Left lung (tissue), 4 donors: ENCODE measurements at regions not wholly inside any gene's neighbourhood (a gene's known extent, or its start where the extent isn't known, plus 50 kb on each side); places are given as distances from the start of the nearest gene placed in this dataset.
"Not testable (repeated sequence)": the region's sequence is repeated elsewhere in the genome, so short reads cannot be mapped to it uniquely, and the experiment has no call there.

Experiments
- ATAC-seq: fragments of 200-7000 bp; cut with Tn5 transposase; one replicate; pipeline ENCODE4 v1.9.1; 2020; ENCODE audit warnings: moderate library complexity
- DNase-seq, 4 donors: peaks; one replicate each; pipeline ENCODE4 v3.0.0-alpha.2; 2013 to 2020
- H3K27ac ChIP-seq, 2 donors: fragments of 200-600 bp; sonication (generic) in 1 of 2; one replicate each; pipeline versions ENCODE4 v1.5.0 to v1.8.0; 2020 to 2021
- H3K27me3 ChIP-seq, 2 donors: fragments of 200-600 bp; sonication (generic) in 1 of 2; one replicate each; pipeline versions ENCODE4 v1.5.0 to v1.8.0; 2020 to 2021
- H3K36me3 ChIP-seq, 2 donors: fragments of 200-600 bp; sonication (generic) in 1 of 2; one replicate each; pipeline versions ENCODE4 v1.5.0 to v1.8.0; 2020 to 2021
- H3K4me1 ChIP-seq, 2 donors: fragments of 200-600 bp; one replicate each; pipeline ENCODE4 v1.8.0; 2021
- H3K4me3 ChIP-seq, 2 donors: fragments of 200-600 bp; sonication (generic) in 1 of 2; one replicate each; pipeline versions ENCODE4 v1.5.0 to v1.8.0; 2020 to 2021; ENCODE audit warnings: mild to moderate bottlenecking in 1 of 2
- H3K9me3 ChIP-seq, 2 donors: fragments of 200-600 bp; sonication (generic) in 1 of 2; one replicate each; pipeline versions ENCODE4 v1.5.0 to v1.8.0; 2020 to 2021
- CTCF ChIP-seq, 2 donors: fragments of 200-600 bp; sonication (generic) in 1 of 2; IDR thresholded peaks; one replicate each; pipeline versions ENCODE4 v1.5.0 to v1.8.0; 2021; ENCODE audit warnings: antibody characterized with exemption in 2 of 2
- intact Hi-C, 2 donors: fragments of 100-400 bp; cut with DNase I; formaldehyde crosslinking; loops; one replicate each; pipeline versions ENCODE4 v1.11.2 to v1.14.2; 2022
- donor health status: DM: no; HTN: yes; CAD: no.
- donor health status: DM: no; HTN: no; CAD: no.

GRCh38 chr20:4470375-4470774, 215.9 kb upstream of the PRNP start:
- no peak for DNase-seq
- peaks cover 0 to 4% of the 10 kb centered on the region in 2 donors for H3K27me3 ChIP-seq
- ATAC-seq, result peak; percentile 73

GRCh38 chr20:4469910-4470309, 216.3 kb upstream of the PRNP start:
- DNase-seq (no peak), ATAC-seq (peak; percentile 39)
- Histone ChIP-seq H3K9me3 (no peaks in the 10 kb centered on the region), H3K4me3 (no peak overlapping the region), H3K27ac (no peak overlapping the region), H3K27me3 (peaks cover 0 to 4% of the 10 kb centered on the region in 2 donors), H3K4me1 (no peaks in the 10 kb centered on the region), H3K36me3 (no peaks in the 10 kb centered on the region)
- intact Hi-C loops, result no loop called here
- no peak for TF ChIP-seq CTCF (IDR thresholded peaks at IDR 0.05)

More at GRCh38 chr20:4470375-4470774, 215.9 kb upstream of the PRNP start:
- no peaks in the 10 kb centered on the region for H3K36me3 ChIP-seq
- no peak for TF ChIP-seq CTCF (IDR thresholded peaks at IDR 0.05)
- H3K9me3 ChIP-seq, result no peaks in the 10 kb centered on the region
- no peak overlapping the region for H3K27ac ChIP-seq
- no peaks in the 10 kb centered on the region for H3K4me1 ChIP-seq
- intact Hi-C loops, result no loop called here
- no peak overlapping the region for H3K4me3 ChIP-seq

- Histone ChIP-seq H3K27ac (no peak overlapping the region), H3K9me3 (no peaks in the 10 kb centered on the region), H3K36me3 (no peaks in the 10 kb centered on the region), H3K27me3 (no peaks in the 10 kb centered on the region), H3K4me3 (no peak overlapping the region), H3K4me1 (no peaks in the 10 kb centered on the region)
- no peak for ATAC-seq
- DNase-seq, result no peak
- intact Hi-C loops, result no loop called here
- TF ChIP-seq CTCF (IDR thresholded peaks at IDR 0.05), result no peak
These were observed 218.1 kb upstream of the PRNP start for GRCh38 chr20:4468114-4468513.

- no peak for TF ChIP-seq CTCF (IDR thresholded peaks at IDR 0.05)
- DNase-seq, result no peak
- Histone ChIP-seq H3K9me3 (no peaks in the 10 kb centered on the region), H3K4me1 (no peaks in the 10 kb centered on the region), H3K27ac (no peak overlapping the region), H3K27me3 (no peaks in the 10 kb centered on the region), H3K36me3 (no peaks in the 10 kb centered on the region), H3K4me3 (no peak overlapping the region)
- no peak for ATAC-seq
- intact Hi-C loops, result no loop called here
These were observed 216.9 kb upstream of the ADRA1D start for GRCh38 chr20:4465855-4466545.

GRCh38 chr20:4465212-4465611, 216.1 kb upstream of the ADRA1D start:
- TF ChIP-seq CTCF (IDR thresholded peaks at IDR 0.05), result no peak
- intact Hi-C loops, result no loop called here
- H3K27ac ChIP-seq, result no peak overlapping the region
- ATAC-seq (no peak), DNase-seq (no peak)
- no peaks in the 10 kb centered on the region for H3K27me3 ChIP-seq
- no peaks in the 10 kb centered on the region for H3K9me3 ChIP-seq
- no peaks in the 10 kb centered on the region for H3K36me3 ChIP-seq
- no peak overlapping the region for H3K4me3 ChIP-seq
- no peaks in the 10 kb centered on the region for H3K4me1 ChIP-seq

- not testable (repeated sequence) for DNase-seq
These were observed 213.7 kb upstream of the ADRA1D start for GRCh38 chr20:4462801-4463200.

More at GRCh38 chr20:4462801-4463200, 213.7 kb upstream of the ADRA1D start:
- H3K27me3 ChIP-seq, H3K4me1 ChIP-seq, intact Hi-C loops, H3K9me3 ChIP-seq, H3K27ac ChIP-seq, H3K36me3 ChIP-seq, H3K4me3 ChIP-seq: not testable (repeated sequence)
- peak; percentile 39 for ATAC-seq
